Uterus (tissue), 2 donors: ENCODE measurements at regions not wholly inside any gene's neighbourhood (a gene's known extent, or its start where the extent isn't known, plus 50 kb on each side); places are given as distances from the start of the nearest gene placed in this dataset.

Experiments used
- POLR2A ChIP-seq, 2 donors: fragments of 450-650 bp; IDR thresholded peaks; one replicate each; pipeline ENCODE4 v1.6.1; 2016; ENCODE audit warnings: antibody characterized with exemption in 2 of 2, mild to moderate bottlenecking in 1 of 2, moderate library complexity in 1 of 2
- TF ChIP-seq, protein P1 (sequence below), 4 experiments: fragments of 200-600 bp in 2 of 4; fragments of 450-650 bp in 2 of 4; sonication (generic) in 2 of 4; IDR thresholded peaks; one replicate each; pipeline ENCODE4 v1.5.1; 2016 to 2019; ENCODE audit warnings: antibody characterized with exemption in 4 of 4, mild to moderate bottlenecking in 2 of 4, moderate library complexity in 1 of 4

DNA sequence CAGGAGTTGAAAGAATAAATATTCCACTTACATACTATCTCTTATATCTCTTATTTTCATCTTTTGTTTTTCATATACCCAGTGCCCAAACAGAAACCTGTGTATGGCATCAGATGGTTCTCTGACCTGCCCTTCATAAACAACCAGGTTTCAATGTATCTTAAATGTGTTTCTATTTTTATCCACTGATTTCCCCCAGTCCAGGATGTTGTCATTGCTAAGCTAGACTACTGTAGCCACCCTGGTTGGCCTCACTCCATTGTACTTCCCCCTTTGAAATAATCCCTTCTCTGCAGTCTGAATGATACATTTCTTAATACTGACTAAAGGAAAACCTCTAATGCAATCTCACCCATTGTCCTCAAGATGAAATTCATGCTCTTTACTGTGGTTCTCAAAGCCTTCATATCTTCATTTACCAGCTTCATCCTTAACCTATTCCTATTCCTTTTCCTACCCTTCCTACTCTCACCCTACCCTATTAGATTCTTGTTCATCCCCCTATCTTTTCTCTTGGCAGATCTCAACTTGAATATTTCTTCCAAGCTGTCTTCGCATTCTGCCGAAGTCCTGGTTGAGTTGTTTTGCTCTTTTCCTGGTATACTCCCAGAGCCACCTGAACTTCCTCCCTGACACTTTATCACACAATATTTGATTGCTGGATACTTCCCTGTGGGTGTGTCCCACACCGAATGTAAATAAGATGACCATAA lies 312.4 kb downstream of the FOXG1 start:
- TF ChIP-seq POLR2A (IDR thresholded peaks at IDR 0.05), result no peak
- TF ChIP-seq, protein P1, sequence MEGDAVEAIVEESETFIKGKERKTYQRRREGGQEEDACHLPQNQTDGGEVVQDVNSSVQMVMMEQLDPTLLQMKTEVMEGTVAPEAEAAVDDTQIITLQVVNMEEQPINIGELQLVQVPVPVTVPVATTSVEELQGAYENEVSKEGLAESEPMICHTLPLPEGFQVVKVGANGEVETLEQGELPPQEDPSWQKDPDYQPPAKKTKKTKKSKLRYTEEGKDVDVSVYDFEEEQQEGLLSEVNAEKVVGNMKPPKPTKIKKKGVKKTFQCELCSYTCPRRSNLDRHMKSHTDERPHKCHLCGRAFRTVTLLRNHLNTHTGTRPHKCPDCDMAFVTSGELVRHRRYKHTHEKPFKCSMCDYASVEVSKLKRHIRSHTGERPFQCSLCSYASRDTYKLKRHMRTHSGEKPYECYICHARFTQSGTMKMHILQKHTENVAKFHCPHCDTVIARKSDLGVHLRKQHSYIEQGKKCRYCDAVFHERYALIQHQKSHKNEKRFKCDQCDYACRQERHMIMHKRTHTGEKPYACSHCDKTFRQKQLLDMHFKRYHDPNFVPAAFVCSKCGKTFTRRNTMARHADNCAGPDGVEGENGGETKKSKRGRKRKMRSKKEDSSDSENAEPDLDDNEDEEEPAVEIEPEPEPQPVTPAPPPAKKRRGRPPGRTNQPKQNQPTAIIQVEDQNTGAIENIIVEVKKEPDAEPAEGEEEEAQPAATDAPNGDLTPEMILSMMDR (IDR thresholded peaks at IDR 0.05), result no peak
